H9 (cell line): ENCODE measurements at regions not wholly inside any gene's neighbourhood (a gene's known extent, or its start where the extent isn't known, plus 50 kb on each side); places are given as distances from the start of the nearest gene placed in this dataset.
A peak's percentile ranks its signal among the peaks of the same experiment; 100 is the strongest.

Experiments used
- DNase-seq: peaks from one replicate; pipeline ENCODE4 v3.0.0-alpha.2; 2017
- H2AFZ ChIP-seq: one replicate; pipeline ENCODE4 v1.6.1; 2013; ENCODE audit warnings: mild to moderate bottlenecking, low read length, control low read depth, moderate library complexity
- H2AK5ac ChIP-seq: 2 replicates; pipeline ENCODE4 v1.6.1; 2013; ENCODE audit warnings: low read length, control low read depth, mixed read lengths; ENCODE audit not compliant: insufficient read length
- H2BK120ac ChIP-seq: one replicate; pipeline ENCODE4 v1.6.1; 2013; ENCODE audit warnings: low read depth, mild to moderate bottlenecking, low read length, control low read depth, inconsistent platforms; ENCODE audit not compliant: poor library complexity, severe bottlenecking
- H2BK12ac ChIP-seq: 2 replicates; pipeline ENCODE4 v1.6.1; 2013; ENCODE audit warnings: low read length, control low read depth, mixed read lengths, low read depth; ENCODE audit not compliant: insufficient read length
- H2BK15ac ChIP-seq: 2 replicates; pipeline ENCODE4 v1.6.1; 2013; ENCODE audit warnings: low read depth, low read length, control low read depth
- H2BK20ac ChIP-seq: one replicate; pipeline ENCODE4 v1.6.1; 2013; ENCODE audit warnings: low read depth, mild to moderate bottlenecking, low read length, control low read depth, inconsistent platforms; ENCODE audit not compliant: poor library complexity, severe bottlenecking
- H2BK5ac ChIP-seq: 2 replicates; pipeline ENCODE4 v1.6.1; 2013; ENCODE audit warnings: low read length, control low read depth, mixed read lengths; ENCODE audit not compliant: insufficient read length
- H3K14ac ChIP-seq: 2 replicates; pipeline ENCODE4 v1.6.1; 2013; ENCODE audit warnings: low read length, control low read depth; ENCODE audit not compliant: insufficient read depth
- H3K18ac ChIP-seq: 2 replicates; pipeline ENCODE4 v1.6.1; 2013; ENCODE audit warnings: low read depth, mild to moderate bottlenecking, mixed read lengths, low read length, control low read depth; ENCODE audit not compliant: insufficient read length
- H3K23ac ChIP-seq: 2 replicates; pipeline ENCODE4 v1.6.1; 2013; ENCODE audit warnings: low read length, control low read depth, mixed read lengths, low read depth; ENCODE audit not compliant: insufficient read length
- H3K23me2 ChIP-seq: 2 replicates; pipeline ENCODE4 v1.6.1; 2013; ENCODE audit warnings: low read depth, mild to moderate bottlenecking, mixed read lengths, low read length, control low read depth; ENCODE audit not compliant: insufficient read length, poor library complexity, severe bottlenecking
- H3K27ac ChIP-seq: 2 replicates; pipeline ENCODE4 v1.5.1; 2013; ENCODE audit warnings: low read length, control low read depth, mixed read lengths, low read depth; ENCODE audit not compliant: insufficient read length
- H3K27me3 ChIP-seq: 2 replicates; pipeline ENCODE4 v1.6.1; 2013; ENCODE audit warnings: low read length, control low read depth, inconsistent platforms; ENCODE audit not compliant: insufficient read depth
- H3K4ac ChIP-seq: 2 replicates; pipeline ENCODE4 v1.6.1; 2013; ENCODE audit warnings: low read depth, mild to moderate bottlenecking, control low read depth, inconsistent platforms, low read length, moderate library complexity
- H3K4me1 ChIP-seq: 2 replicates; pipeline ENCODE4 v1.6.1; 2013; ENCODE audit warnings: low read length, control low read depth, inconsistent platforms; ENCODE audit not compliant: insufficient read depth
- H3K4me2 ChIP-seq: 2 replicates; pipeline ENCODE4 v1.6.1; 2013; ENCODE audit warnings: low read length, control low read depth, mixed read lengths; ENCODE audit not compliant: insufficient read length, insufficient read depth
- H3K56ac ChIP-seq: 2 replicates; pipeline ENCODE4 v1.6.1; 2013; ENCODE audit warnings: low read depth, mild to moderate bottlenecking, mixed read lengths, low read length, control low read depth; ENCODE audit not compliant: insufficient read length
- H3K79me1 ChIP-seq: 2 replicates; pipeline ENCODE4 v1.6.1; 2013; ENCODE audit warnings: low read depth, mild to moderate bottlenecking, moderate library complexity, low read length, control low read depth, inconsistent platforms; ENCODE audit not compliant: insufficient read depth, poor library complexity, severe bottlenecking
- H3K79me2 ChIP-seq: 2 replicates; pipeline ENCODE4 v1.6.1; 2013; ENCODE audit warnings: low read length, control low read depth, inconsistent platforms; ENCODE audit not compliant: insufficient read depth
- H3K9ac ChIP-seq: 2 replicates; pipeline ENCODE4 v1.6.1; 2013; ENCODE audit warnings: low read length, control low read depth, mixed read lengths; ENCODE audit not compliant: insufficient read length; ENCODE audit errors: extremely low read depth
- H3K9me3 ChIP-seq: one replicate; pipeline ENCODE4 v1.6.1; 2013; ENCODE audit warnings: low read depth, low read length, inconsistent platforms; ENCODE audit not compliant: control insufficient read depth
- H3T11ph ChIP-seq: one replicate; pipeline ENCODE4 v1.6.1; 2013; ENCODE audit warnings: mild to moderate bottlenecking, low read length, control low read depth, inconsistent platforms
- H4K20me1 ChIP-seq: one replicate; pipeline ENCODE4 v1.6.1; 2013; ENCODE audit not compliant: control insufficient read depth, insufficient read length, insufficient read depth
- H4K5ac ChIP-seq: 2 replicates; pipeline ENCODE4 v1.6.1; 2013; ENCODE audit warnings: low read depth, mild to moderate bottlenecking, mixed read lengths, low read length, control low read depth; ENCODE audit not compliant: insufficient read length
- H4K8ac ChIP-seq: replicated peaks from 2 replicates; pipeline ENCODE4 v1.6.1; 2013; ENCODE audit warnings: low read length, control low read depth, mixed read lengths, low read depth; ENCODE audit not compliant: insufficient read length
- H4K91ac ChIP-seq: 2 replicates; pipeline ENCODE4 v1.6.1; 2013; ENCODE audit warnings: low read depth, mild to moderate bottlenecking, moderate library complexity, mixed read lengths, low read length, control low read depth; ENCODE audit not compliant: insufficient read length
- H3K27ac Mint-ChIP-seq, 3 experiments: 2 replicates in 2 of 3; 3 replicates in 1 of 3; pipeline ENCODE4 v1.8.0; 2020 to 2021; ENCODE audit warnings: mixed read lengths in 3 of 3, mild to moderate bottlenecking in 1 of 3, moderate library complexity in 1 of 3
- H3K27me3 Mint-ChIP-seq: 2 replicates; pipeline ENCODE4 v1.8.0; 2021; ENCODE audit warnings: low read depth, mild to moderate bottlenecking, moderate library complexity, mixed read lengths
- H3K36me3 Mint-ChIP-seq, 3 experiments: 2 replicates in 2 of 3; 3 replicates in 1 of 3; pipeline ENCODE4 v1.8.0; 2020 to 2021; ENCODE audit warnings: low read depth in 3 of 3, mixed read lengths in 3 of 3; ENCODE audit not compliant: insufficient read depth in 1 of 3
- H3K4me1 Mint-ChIP-seq, 2 experiments: 2 replicates each; pipeline ENCODE4 v1.8.0; 2020; ENCODE audit warnings: mixed read lengths in 2 of 2
- H3K4me3 Mint-ChIP-seq, 2 experiments: 2 replicates in 1 of 2; 3 replicates in 1 of 2; pipeline ENCODE4 v1.8.0; 2020 to 2021; ENCODE audit warnings: mild to moderate bottlenecking in 2 of 2, mixed read lengths in 2 of 2, moderate library complexity in 1 of 2
- H3K9me3 Mint-ChIP-seq, 2 experiments: 2 replicates in 1 of 2; 3 replicates in 1 of 2; pipeline ENCODE4 v1.8.0; 2020; ENCODE audit warnings: mild to moderate bottlenecking in 2 of 2, mixed read lengths in 2 of 2, moderate library complexity in 1 of 2
- CTCF ChIP-seq: fragments of 200-600 bp; sonication (generic); conservative IDR thresholded peaks from 3 replicates; pipeline ENCODE4 v1.8.0; 2021; ENCODE audit warnings: antibody characterized with exemption, mild to moderate bottlenecking
- WGBS: extraction: QIAGEN DNeasy Blood & Tissue Kit; methylation state at CpG from one replicate; pipeline ENCODE4 v1.1.7; 2013; ENCODE audit warnings: missing lambda C conversion rate, low lambda C conversion rate, mixed read lengths; ENCODE audit not compliant: insufficient read length; ENCODE audit errors: extremely low coverage; 5-methylcytosine and 5-hydroxymethylcytosine counted together

GRCh38 chr5:2864515-2865105, 113.1 kb upstream of the IRX2 start:
- Histone ChIP-seq H2BK12ac (no peak overlapping the region), H3K4ac (no peak overlapping the region), H3K9ac (no peak overlapping the region), H3K14ac (peak overlapping the region; percentile 49), H3K4me1 (no peaks in the 10 kb centered on the region), H4K8ac (no peak overlapping the region), H2BK5ac (no peak overlapping the region), H3K23ac (no peak overlapping the region), H3K9me3 (no peaks in the 10 kb centered on the region), H2AFZ (no peak overlapping the region), H3K23me2 (no peaks in the 10 kb centered on the region), H3K79me2 (no peaks in the 10 kb centered on the region), H3K79me1 (no peaks in the 10 kb centered on the region), H4K91ac (no peak overlapping the region), H4K20me1 (no peaks in the 10 kb centered on the region), H2AK5ac (no peak overlapping the region), H3K27me3 (no peaks in the 10 kb centered on the region), H3T11ph (no peak overlapping the region), H2BK20ac (no peak overlapping the region), H3K4me2 (no peak overlapping the region), H2BK15ac (no peak overlapping the region), H4K5ac (no peak overlapping the region), H3K18ac (no peak overlapping the region), H3K56ac (no peak overlapping the region), H3K27ac (no peak overlapping the region), H2BK120ac (no peak overlapping the region)
- Mint-ChIP-seq H3K4me1 (peaks cover 2 to 6% of the 10 kb centered on the region in 2 experiments; a peak in 3 of 4 replicates), H3K27me3 (peaks cover 4% of the 10 kb centered on the region; the same call in 1 of the 2 replicates), H3K4me3 (no peak overlapping the region), H3K36me3 (no peaks in the 10 kb centered on the region), H3K27ac (peak overlapping the region in 1 of 3 experiments; percentile 73; a peak in 1 of 7 replicates), H3K9me3 (no peaks in the 10 kb centered on the region; a peak in 1 of 5 replicates)
- no CpG with 5 or more reads among the region's 14 CpGs for WGBS
- no peak for TF ChIP-seq CTCF
- peak; percentile 49 for DNase-seq
